Mesothelial cell of epicardium (in vitro differentiated cells): ENCODE measurements at regions not wholly inside any gene's neighbourhood (a gene's known extent, or its start where the extent isn't known, plus 50 kb on each side); places are given as distances from the start of the nearest gene placed in this dataset.
A peak's percentile ranks its signal among the peaks of the same experiment; 100 is the strongest.
"Not testable (repeated sequence)": the region's sequence is repeated elsewhere in the genome, so short reads cannot be mapped to it uniquely, and the experiment has no call there.

Experiments
- DNase-seq, 2 experiments: peaks; one replicate each; pipeline ENCODE4 v3.0.0; 2021; ENCODE audit warnings: low spot score in 2 of 2; ENCODE audit not compliant: unreplicated experiment in 2 of 2
- H3K27ac Mint-ChIP-seq: 2 replicates; pipeline ENCODE4 v1.8.0; 2021; ENCODE audit warnings: mixed read lengths
- H3K27me3 Mint-ChIP-seq: 2 replicates; pipeline ENCODE4 v1.8.0; 2021; ENCODE audit warnings: low read depth, mixed read lengths
- H3K36me3 Mint-ChIP-seq: 2 replicates; pipeline ENCODE4 v1.8.0; 2021; ENCODE audit warnings: mixed read lengths
- H3K4me1 Mint-ChIP-seq: 2 replicates; pipeline ENCODE4 v1.8.0; 2021; ENCODE audit warnings: mixed read lengths
- H3K4me3 Mint-ChIP-seq: 2 replicates; pipeline ENCODE4 v1.8.0; 2021; ENCODE audit warnings: mild to moderate bottlenecking, moderate library complexity, mixed read lengths
- H3K9me3 Mint-ChIP-seq: 2 replicates; pipeline ENCODE4 v1.8.0; 2021; ENCODE audit warnings: mixed read lengths
- CTCF ChIP-seq: fragments of 200-600 bp; sonication (generic); IDR thresholded peaks from one replicate; pipeline ENCODE4 v1.5.0; 2021; ENCODE audit warnings: antibody characterized with exemption; ENCODE audit not compliant: unreplicated experiment

GRCh38 chr17:83162035-83162745 is 82.8 kb downstream of the METRNL start:
- peaks cover 9% of the 10 kb centered on the region for H3K4me1 Mint-ChIP-seq
- TF ChIP-seq CTCF, result no peak
- H3K9me3 Mint-ChIP-seq, result peaks cover 18% of the 10 kb centered on the region
- H3K27me3 Mint-ChIP-seq, result peaks cover 3% of the 10 kb centered on the region
- H3K4me3 Mint-ChIP-seq, result no peak overlapping the region
- peaks cover 4% of the 10 kb centered on the region for H3K36me3 Mint-ChIP-seq
- H3K27ac Mint-ChIP-seq, result no peak overlapping the region
- no peak for DNase-seq

GRCh38 chr17:83164490-83164889 is 85.1 kb downstream of the METRNL start:
- Mint-ChIP-seq H3K36me3 (peaks cover 4% of the 10 kb centered on the region), H3K27ac (no peak overlapping the region), H3K4me1 (peaks cover 9% of the 10 kb centered on the region), H3K4me3 (no peak overlapping the region), H3K9me3 (peaks cover 28% of the 10 kb centered on the region), H3K27me3 (peaks cover 3% of the 10 kb centered on the region)
- no peak for DNase-seq
- no peak for TF ChIP-seq CTCF

- peak overlapping the region; percentile 39 for H3K27ac Mint-ChIP-seq
- H3K4me3 Mint-ChIP-seq, result no peak overlapping the region
- H3K36me3 Mint-ChIP-seq, result peaks cover 7% of the 10 kb centered on the region
- H3K27me3 Mint-ChIP-seq, result no peaks in the 10 kb centered on the region
- H3K4me1 Mint-ChIP-seq, result peaks cover 16% of the 10 kb centered on the region
- DNase-seq, result no peak
- TF ChIP-seq CTCF, result no peak
- H3K9me3 Mint-ChIP-seq, result peaks cover 29% of the 10 kb centered on the region
Measured at GRCh38 chr17:83170571-83171260, 91.3 kb downstream of the METRNL start.

- no peak for TF ChIP-seq CTCF
- Mint-ChIP-seq H3K9me3 (peaks cover 25% of the 10 kb centered on the region), H3K27ac (no peak overlapping the region), H3K4me3 (no peak overlapping the region), H3K36me3 (peaks cover 7% of the 10 kb centered on the region), H3K4me1 (peaks cover 16% of the 10 kb centered on the region), H3K27me3 (no peaks in the 10 kb centered on the region)
- DNase-seq, result no peak
Measured at GRCh38 chr17:83171661-83172060, 92.3 kb downstream of the METRNL start.

GRCh38 chr17:83172099-83172498 is 92.7 kb downstream of the METRNL start:
- not testable (repeated sequence) for H3K36me3 Mint-ChIP-seq, H3K4me3 Mint-ChIP-seq, H3K27ac Mint-ChIP-seq, H3K27me3 Mint-ChIP-seq
- DNase-seq, result peak in 1 of 2 experiments; percentile 29
- H3K9me3 Mint-ChIP-seq, result peaks cover 20% of the 10 kb centered on the region
- H3K4me1 Mint-ChIP-seq, result peaks cover 16% of the 10 kb centered on the region

GRCh38 chr17:83172646-83173045 is 93.2 kb downstream of the METRNL start:
- H3K9me3 Mint-ChIP-seq, result peaks cover 15% of the 10 kb centered on the region
- H3K27me3 Mint-ChIP-seq, H3K4me3 Mint-ChIP-seq, DNase-seq, H3K36me3 Mint-ChIP-seq, H3K27ac Mint-ChIP-seq: not testable (repeated sequence)
- peaks cover 16% of the 10 kb centered on the region for H3K4me1 Mint-ChIP-seq

GRCh38 chr17:83173180-83173913 is 93.9 kb downstream of the METRNL start:
- not testable (repeated sequence) for H3K27ac Mint-ChIP-seq, H3K27me3 Mint-ChIP-seq, H3K36me3 Mint-ChIP-seq, H3K4me3 Mint-ChIP-seq
- Mint-ChIP-seq H3K4me1 (peaks cover 16% of the 10 kb centered on the region), H3K9me3 (peaks cover 11% of the 10 kb centered on the region)
- peak in 1 of 2 experiments; percentile 35 for DNase-seq
